ENCODE measurements at regions not wholly inside any gene's neighbourhood (a gene's known extent, or its start where the extent isn't known, plus 50 kb on each side); places are given as distances from the start of the nearest gene placed in this dataset.
"Not testable (repeated sequence)": the region's sequence is repeated elsewhere in the genome, so short reads cannot be mapped to it uniquely, and the experiment has no call there.

DNA sequence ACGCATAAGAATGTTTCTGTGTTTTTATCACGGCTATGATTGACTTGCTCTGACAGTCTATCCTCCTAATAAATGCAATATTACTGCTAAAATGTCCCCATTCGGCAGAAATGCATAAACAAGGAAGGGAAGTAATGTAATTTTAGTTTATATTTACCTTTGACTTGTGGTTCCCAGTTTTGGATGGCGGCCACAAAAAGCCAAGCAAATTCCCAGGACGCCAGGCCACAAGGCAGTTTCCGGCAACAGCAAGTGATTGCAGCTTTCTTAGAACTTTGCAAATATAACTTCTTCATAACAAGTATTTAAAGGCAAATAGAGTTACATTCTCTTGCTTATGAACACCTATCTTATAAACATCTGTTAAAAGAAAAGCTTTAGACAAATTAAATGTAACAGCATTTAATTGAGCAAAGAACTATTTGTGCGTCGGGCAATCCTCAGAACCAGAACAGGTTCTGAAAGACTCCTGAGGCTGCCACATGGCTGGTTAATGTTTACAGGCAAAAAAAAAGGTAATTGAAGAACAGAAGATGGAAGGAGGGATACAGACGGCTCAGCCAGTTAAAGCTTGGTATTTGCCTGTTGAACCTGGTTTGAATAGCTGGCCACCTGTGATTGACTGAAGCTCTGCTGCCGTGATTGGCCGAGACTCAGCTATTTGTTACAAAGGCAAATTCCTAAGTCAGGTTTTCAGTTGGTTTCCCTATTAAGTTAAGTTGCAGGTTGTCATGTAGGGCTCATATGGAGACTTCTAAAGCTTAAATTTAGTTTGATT is 80.8 kb downstream of the C21orf91 start:
- DNase-seq (ENCODE audit: low read depth in 2 of 2): no peak

DNA sequence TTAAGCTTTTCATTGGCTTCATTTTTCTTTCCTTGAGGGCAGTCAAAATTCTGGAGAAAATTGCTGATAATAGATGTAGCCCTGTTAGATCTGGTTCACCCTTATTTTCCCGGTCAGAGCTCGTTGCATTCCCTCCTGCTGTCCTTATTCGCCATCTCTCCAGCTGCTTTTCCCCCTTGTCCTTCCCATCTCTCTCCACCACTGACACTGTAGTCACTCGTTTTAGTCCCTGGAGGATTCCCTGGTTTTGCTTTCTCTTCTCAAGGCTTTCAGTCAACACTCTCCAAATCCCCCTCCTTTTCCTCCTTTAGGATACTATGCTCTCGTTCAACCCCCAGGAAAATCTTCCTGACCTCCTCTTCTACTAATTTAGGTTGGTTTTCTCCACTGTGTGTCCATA is 83.1 kb downstream of the C21orf91 start:
- DNase-seq (ENCODE audit: low read depth in 2 of 2): no peak

DNA sequence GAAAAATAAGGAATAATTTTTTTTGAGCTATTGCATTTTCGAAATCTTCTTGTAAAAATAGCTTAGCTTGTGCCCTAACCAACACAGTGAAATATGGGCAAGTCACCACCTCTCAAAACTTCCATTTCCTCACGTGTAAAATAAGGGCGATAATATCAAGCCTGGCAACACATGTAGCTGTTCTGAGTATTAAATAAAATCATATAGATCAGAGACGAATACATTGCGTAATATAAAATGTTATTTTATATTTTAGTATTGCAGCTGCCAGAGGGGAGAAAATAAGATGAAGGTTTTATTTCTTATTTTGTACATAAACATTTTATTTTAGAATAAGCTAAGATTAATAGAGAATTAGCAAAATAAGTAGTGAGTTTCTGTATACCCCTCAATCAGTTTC is 85.9 kb downstream of the C21orf91 start:
- DNase-seq (ENCODE audit: low read depth in 2 of 2): no peak

- no peak for DNase-seq (ENCODE audit: low read depth in 2 of 2)
Observed at GRCh38 chr21:17732306-17732705, 86.8 kb downstream of the C21orf91 start.

GRCh38 chr21:17731554-17731953 is 87.6 kb downstream of the C21orf91 start:
- no peak for DNase-seq (ENCODE audit: low read depth in 2 of 2)

DNA sequence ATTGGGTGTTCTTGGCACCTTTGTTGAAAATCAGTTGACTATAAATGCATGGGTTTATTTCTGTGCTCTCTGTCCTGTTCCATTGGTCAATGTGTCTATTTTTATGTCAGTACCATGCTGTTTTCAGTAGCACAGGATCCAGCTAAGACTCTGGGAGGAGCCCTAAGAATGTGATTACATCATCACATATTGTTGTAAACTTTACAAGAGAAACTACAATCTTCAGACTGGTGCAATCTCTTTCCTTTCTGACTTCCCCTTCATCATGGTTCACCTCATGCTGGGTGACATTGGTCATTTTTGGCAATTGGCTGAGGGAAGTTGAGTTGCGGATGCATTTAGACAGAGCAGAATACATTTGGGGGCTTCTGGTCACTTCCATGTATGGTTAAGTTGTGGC is 88.4 kb downstream of the C21orf91 start:
- no peak for DNase-seq (ENCODE audit: low read depth in 2 of 2)

DNA sequence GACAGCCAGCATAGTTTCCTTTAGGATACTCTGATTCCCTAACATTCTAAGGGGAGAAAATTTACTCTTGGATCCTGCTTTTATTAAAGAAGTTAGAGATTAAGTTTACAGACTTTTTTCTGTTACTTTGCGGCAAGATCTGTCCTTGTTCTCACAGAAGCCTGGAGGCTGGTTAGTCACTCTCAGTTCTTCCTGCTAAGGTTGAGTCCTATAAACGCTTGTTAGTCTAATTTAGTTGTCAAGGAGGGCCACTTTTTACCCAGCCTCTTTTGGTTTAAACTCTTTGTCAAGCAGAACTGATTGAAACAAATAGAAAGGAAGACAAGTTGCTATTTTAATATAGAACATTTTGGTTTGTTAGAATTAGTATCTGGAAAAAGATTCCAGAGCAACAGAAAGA is 89.7 kb downstream of the C21orf91 start:
- DNase-seq (ENCODE audit: low read depth in 2 of 2): no peak

DNA sequence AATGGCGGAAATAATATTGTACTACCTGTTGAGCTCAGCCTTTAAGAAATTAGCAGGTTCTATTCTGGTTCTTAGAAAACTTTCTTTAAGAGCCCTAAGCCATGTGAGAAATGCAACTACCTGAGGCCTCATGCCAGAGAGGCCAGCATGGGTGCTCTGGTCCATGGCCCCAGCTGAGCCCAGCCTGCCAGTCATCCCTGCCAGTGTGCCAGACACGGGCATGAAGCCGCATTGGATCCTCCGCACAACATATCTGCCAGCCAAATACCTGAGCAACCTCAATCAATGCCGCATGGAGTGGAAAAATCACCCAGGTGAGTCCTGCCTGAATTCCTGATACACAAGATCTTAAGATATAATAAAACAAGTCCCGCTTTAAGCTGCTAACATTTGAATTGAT is 91.8 kb downstream of the C21orf91 start:
- no peak for DNase-seq (ENCODE audit: low read depth in 2 of 2)

GRCh38 chr21:17726047-17726829 is 92.9 kb downstream of the C21orf91 start:
- DNase-seq (ENCODE audit: low read depth in 2 of 2): no peak

- DNase-seq (ENCODE audit: low read depth in 2 of 2): no peak
Observed at GRCh38 chr21:17725339-17725738, 93.8 kb downstream of the C21orf91 start.

DNA sequence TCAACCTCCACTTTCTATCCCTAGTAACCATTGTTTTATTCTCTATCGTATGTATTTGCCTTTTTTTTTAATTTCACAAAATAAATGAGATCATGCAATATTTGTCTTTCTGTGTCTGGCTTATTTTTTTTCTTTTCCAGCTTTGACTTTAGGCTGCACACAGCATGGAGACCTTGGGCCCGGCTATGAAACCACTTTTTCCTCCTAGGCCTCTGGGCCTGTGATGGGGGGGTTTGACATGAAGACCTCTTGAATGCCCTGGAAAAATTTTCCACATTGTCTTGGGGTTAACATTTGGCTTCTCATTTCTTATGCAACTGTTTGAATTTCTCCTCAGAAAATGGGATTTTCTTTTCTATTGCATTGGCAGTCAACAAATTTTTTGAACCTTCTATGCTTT is 100.2 kb upstream of the BTG3 start:
- no peak for DNase-seq (ENCODE audit: low read depth in 2 of 2)

GRCh38 chr21:17711896-17712295 is 99.2 kb upstream of the BTG3 start:
- no peak for DNase-seq (ENCODE audit: low read depth in 2 of 2)

GRCh38 chr21:17709266-17709611 is 96.5 kb upstream of the BTG3 start:
- DNase-seq (ENCODE audit: low read depth in 2 of 2): no peak

DNA sequence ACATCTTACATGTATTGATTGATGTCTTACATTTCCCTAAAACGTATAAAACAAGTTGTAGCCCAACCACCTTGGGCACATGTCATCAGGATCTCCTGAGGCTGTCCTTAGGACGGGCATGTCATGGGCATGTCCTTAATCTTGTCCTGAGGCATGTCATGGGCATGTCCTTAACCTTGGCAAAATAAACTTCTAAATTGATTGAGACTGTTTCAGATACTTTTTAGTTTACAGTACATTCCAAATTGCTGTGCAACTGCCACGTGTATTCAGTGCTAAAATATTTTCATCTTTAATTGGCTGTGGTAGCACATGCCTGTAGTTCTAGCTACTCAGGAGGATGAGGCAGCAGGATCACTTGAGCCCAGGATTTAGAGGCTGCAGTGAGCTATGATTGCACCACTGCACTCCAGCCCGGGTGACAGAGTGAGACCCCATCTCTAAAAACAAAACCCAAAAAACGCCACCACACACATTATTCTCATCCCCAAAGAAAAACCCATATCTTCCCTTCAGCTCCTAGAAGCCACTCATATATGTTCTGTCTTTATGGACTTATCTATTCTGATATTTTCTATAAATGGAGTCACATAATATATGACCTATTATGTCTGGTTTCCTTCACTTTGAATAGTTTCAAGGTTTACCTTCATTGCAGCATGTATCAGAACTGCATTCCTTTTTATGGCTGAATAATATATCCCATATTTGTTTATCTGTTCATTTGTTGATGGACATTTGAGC is 96.0 kb upstream of the BTG3 start:
- DNase-seq (ENCODE audit: low read depth in 2 of 2): no peak

DNA sequence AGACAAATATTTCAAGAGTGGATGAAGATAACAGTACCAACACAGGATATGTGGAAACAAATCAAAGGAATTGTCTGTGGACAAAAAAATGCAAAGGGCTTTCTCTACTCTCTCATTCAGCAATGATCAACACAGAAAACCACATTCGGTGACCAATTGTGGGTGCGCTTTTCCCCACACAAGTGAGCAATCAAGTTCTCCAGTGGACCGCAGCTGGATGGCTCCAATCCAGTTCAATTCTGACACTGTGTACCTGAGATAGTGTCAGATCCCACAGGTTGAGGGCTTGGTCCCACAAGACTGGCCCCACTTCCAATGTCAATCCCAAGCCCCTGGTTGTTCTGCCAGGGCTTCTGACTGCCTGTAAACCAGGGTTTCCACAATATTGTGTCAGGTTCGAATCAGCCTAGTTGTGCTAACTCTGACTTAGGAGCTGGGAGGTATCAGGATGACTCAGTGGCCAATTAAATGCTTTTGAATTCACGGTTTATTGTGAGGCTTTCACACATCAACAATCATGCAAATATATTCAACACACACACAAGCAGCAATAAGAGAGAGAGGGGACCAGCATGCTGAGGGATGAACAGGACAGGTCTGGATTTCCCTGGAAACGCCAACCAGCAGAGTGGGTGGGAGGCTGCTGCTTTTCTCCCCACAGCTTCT is 87.0 kb upstream of the BTG3 start:
- no peak for DNase-seq (ENCODE audit: low read depth in 2 of 2)

DNA sequence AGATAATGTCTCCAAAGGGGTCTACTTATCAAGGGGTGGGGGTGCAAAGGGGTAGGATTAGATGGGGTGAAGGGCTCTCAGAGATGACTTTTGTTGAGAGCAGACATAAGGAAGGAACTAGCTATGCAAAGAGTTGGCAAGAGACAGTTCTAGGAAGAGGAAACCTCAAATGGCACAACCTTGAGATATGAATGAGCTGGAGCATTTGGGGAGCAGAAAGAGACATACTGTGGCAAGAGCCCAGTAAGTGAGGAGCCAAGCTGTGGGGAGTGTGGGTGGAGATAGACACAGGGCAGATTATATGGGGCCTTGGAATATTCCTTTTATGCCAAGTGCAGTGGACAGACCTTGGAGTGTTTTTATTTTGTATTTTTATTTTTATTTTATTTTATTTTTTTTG is 84.8 kb upstream of the BTG3 start:
- no peak for DNase-seq (ENCODE audit: low read depth in 2 of 2)

GRCh38 chr21:17694416-17694815 is 81.7 kb upstream of the BTG3 start:
- not testable (repeated sequence) for DNase-seq (ENCODE audit: low read depth in 2 of 2)

- no peak for DNase-seq (ENCODE audit: low read depth in 2 of 2)
Observed at GRCh38 chr21:17693801-17694200, 81.1 kb upstream of the BTG3 start.

- no peak for DNase-seq (ENCODE audit: low read depth in 2 of 2)
Observed at GRCh38 chr21:17690078-17690494, 77.4 kb upstream of the BTG3 start.

DNA sequence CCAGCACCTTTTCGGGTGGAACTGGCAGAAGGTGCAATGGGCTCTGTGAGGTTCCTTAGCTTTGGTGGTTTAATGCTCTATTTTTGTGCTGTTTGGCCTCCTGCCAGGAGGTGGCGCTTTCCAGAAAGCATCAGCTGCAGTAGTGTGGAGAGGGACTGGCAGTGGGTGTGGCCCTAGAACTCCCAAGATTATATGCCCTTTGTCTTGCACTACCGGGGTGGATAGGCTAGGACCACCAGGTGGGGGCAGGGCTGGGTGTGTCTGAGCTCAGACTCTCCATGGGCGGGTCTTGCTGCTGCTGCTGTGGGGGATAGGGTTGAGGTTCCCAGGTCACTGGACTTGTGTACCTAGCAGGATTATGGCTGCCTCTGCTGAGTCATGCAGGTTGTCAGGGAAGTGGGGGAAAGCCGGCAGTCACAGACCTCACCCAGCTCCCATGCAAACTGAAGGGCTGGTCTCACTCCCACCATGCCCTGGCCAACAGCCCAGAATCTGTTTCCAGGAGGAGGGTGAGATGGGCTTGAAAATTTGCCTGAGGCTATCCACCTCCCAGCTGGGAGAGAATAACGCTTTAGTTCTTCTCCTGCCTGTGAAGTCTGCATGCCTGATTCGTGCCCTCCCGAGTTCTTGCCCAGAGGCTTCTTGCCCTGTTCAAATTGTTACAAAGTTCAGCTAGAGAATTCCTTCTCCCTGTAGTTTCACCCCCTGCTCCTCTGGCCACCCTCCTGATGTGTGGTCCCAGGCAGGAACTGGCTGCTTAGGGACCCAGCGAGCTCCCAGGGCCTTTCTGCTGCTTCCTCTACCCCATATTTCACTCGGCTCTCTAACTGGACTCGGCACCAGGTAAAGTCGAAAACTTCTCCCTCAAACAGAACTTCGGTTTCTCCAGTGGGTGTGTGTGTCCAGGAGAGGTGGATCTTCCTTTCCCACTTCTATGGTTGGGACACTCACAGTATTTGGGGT is 76.5 kb upstream of the BTG3 start:
- peak; percentile 6 to 40 for DNase-seq (ENCODE audit: low read depth in 2 of 2)

DNA sequence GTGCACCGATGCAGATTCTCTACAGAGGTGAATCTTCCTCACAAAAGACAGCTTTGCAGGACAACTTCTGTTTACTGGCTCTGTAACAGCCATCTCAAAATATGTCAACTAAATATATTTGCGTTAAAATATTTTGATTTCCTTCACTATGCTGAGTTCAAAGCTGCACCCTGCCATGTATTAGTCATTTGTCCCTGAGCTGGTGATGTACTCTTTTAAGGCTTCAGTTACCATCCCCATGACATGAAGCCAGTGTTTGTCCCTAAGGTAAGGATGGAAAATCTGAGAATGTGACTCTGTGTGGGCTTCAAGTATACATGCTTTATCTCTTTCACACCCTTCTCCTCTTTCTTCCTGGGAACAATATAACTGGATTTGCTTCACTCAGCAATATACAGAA is 70.2 kb upstream of the BTG3 start:
- DNase-seq (ENCODE audit: low read depth in 2 of 2): no peak
